Parathyroid adenoma (tissue), 2 donors: ENCODE measurements at regions not wholly inside any gene's neighbourhood (a gene's known extent, or its start where the extent isn't known, plus 50 kb on each side); places are given as distances from the start of the nearest gene placed in this dataset.

Source experiments
- H2AFZ ChIP-seq: fragments of 300-600 bp; sonication (generic); one replicate; pipeline ENCODE4 v1.7.0; 2017; ENCODE audit warnings: antibody characterized with exemption, mild to moderate bottlenecking
- H3K27ac ChIP-seq: fragments of 300-600 bp; sonication (generic); one replicate; pipeline ENCODE4 v1.7.0; 2017
- H3K27me3 ChIP-seq: fragments of 300-600 bp; sonication (generic); one replicate; pipeline ENCODE4 v1.7.0; 2017; ENCODE audit warnings: low read length; ENCODE audit not compliant: control insufficient read depth, insufficient read depth
- H3K36me3 ChIP-seq: fragments of 300-600 bp; sonication (generic); one replicate; pipeline ENCODE4 v1.7.0; 2017; ENCODE audit warnings: low read length; ENCODE audit not compliant: control insufficient read depth, insufficient read depth
- H3K4me1 ChIP-seq: fragments of 300-600 bp; sonication (generic); one replicate; pipeline ENCODE4 v1.7.0; 2017; ENCODE audit warnings: control low read depth
- H3K4me2 ChIP-seq: fragments of 300-600 bp; sonication (generic); one replicate; pipeline ENCODE4 v1.7.0; 2017; ENCODE audit warnings: low read length
- H3K4me3 ChIP-seq: fragments of 300-600 bp; sonication (generic); one replicate; pipeline ENCODE4 v1.7.0; 2017; ENCODE audit warnings: low read depth, low read length
- H3K79me2 ChIP-seq: fragments of 300-600 bp; sonication (generic); one replicate; pipeline ENCODE4 v1.7.0; 2017; ENCODE audit warnings: control low read depth
- H3K9ac ChIP-seq: fragments of 300-600 bp; sonication (generic); one replicate; pipeline ENCODE4 v1.7.0; 2017; ENCODE audit warnings: mild to moderate bottlenecking
- H3K9me3 ChIP-seq: fragments of 300-600 bp; sonication (generic); one replicate; pipeline ENCODE4 v1.7.0; 2017; ENCODE audit warnings: low read length; ENCODE audit not compliant: control insufficient read depth
- CTCF ChIP-seq: fragments of 300-600 bp; sonication (generic); IDR thresholded peaks from one replicate; pipeline ENCODE4 v1.7.0; 2017; ENCODE audit warnings: antibody characterized with exemption, mild to moderate bottlenecking
- donor health status: primary hyperparathyroidism.

- Histone ChIP-seq H3K9me3 (no peaks in the 10 kb centered on the region), H3K36me3 (no peaks in the 10 kb centered on the region), H3K9ac (no peak overlapping the region), H3K27me3 (no peaks in the 10 kb centered on the region), H3K27ac (no peak overlapping the region), H2AFZ (no peak overlapping the region), H3K4me3 (no peak overlapping the region), H3K4me1 (no peaks in the 10 kb centered on the region), H3K79me2 (no peaks in the 10 kb centered on the region), H3K4me2 (no peak overlapping the region)
- TF ChIP-seq CTCF, result no peak
Measured at GRCh38 chr1:194730304-194730703, 1543.9 kb upstream of the B3GALT2 start.

- Histone ChIP-seq H3K4me3 (no peak overlapping the region), H3K9ac (no peak overlapping the region), H3K9me3 (no peaks in the 10 kb centered on the region), H3K36me3 (no peaks in the 10 kb centered on the region), H3K27ac (no peak overlapping the region), H2AFZ (no peak overlapping the region), H3K4me2 (no peak overlapping the region), H3K79me2 (no peaks in the 10 kb centered on the region), H3K4me1 (no peaks in the 10 kb centered on the region), H3K27me3 (no peaks in the 10 kb centered on the region)
- no peak for TF ChIP-seq CTCF
Measured at GRCh38 chr1:194723067-194723466, 1536.7 kb upstream of the B3GALT2 start.

GRCh38 chr1:194717941-194718340, 1531.5 kb upstream of the B3GALT2 start:
- H3K27me3 ChIP-seq, result no peaks in the 10 kb centered on the region
- H3K9me3 ChIP-seq, result no peaks in the 10 kb centered on the region
- TF ChIP-seq CTCF, result no peak
- H3K9ac ChIP-seq, result no peak overlapping the region
- H3K79me2 ChIP-seq, result no peaks in the 10 kb centered on the region
- no peaks in the 10 kb centered on the region for H3K4me1 ChIP-seq
- H2AFZ ChIP-seq, result no peak overlapping the region
- H3K4me3 ChIP-seq, result no peak overlapping the region
- H3K27ac ChIP-seq, result no peak overlapping the region
- no peak overlapping the region for H3K4me2 ChIP-seq
- no peaks in the 10 kb centered on the region for H3K36me3 ChIP-seq

- Histone ChIP-seq H3K27me3 (no peaks in the 10 kb centered on the region), H3K4me1 (no peaks in the 10 kb centered on the region), H3K4me2 (no peak overlapping the region), H3K27ac (no peak overlapping the region), H2AFZ (no peak overlapping the region), H3K9me3 (no peaks in the 10 kb centered on the region), H3K4me3 (no peak overlapping the region), H3K9ac (no peak overlapping the region), H3K79me2 (no peaks in the 10 kb centered on the region), H3K36me3 (no peaks in the 10 kb centered on the region)
- no peak for TF ChIP-seq CTCF
Measured at GRCh38 chr1:194717334-194717733, 1530.9 kb upstream of the B3GALT2 start.

GRCh38 chr1:194710671-194711070, 1524.3 kb upstream of the B3GALT2 start:
- no peaks in the 10 kb centered on the region for H3K27me3 ChIP-seq
- TF ChIP-seq CTCF, result no peak
- H2AFZ ChIP-seq, result no peak overlapping the region
- H3K4me1 ChIP-seq, result no peaks in the 10 kb centered on the region
- H3K4me2 ChIP-seq, result no peak overlapping the region
- no peaks in the 10 kb centered on the region for H3K36me3 ChIP-seq
- H3K79me2 ChIP-seq, result no peaks in the 10 kb centered on the region
- H3K4me3 ChIP-seq, result no peak overlapping the region
- H3K27ac ChIP-seq, result no peak overlapping the region
- H3K9ac ChIP-seq, result no peak overlapping the region
- H3K9me3 ChIP-seq, result no peaks in the 10 kb centered on the region
